SJSA1 (cell line): ENCODE measurements at regions not wholly inside any gene's neighbourhood (a gene's known extent, or its start where the extent isn't known, plus 50 kb on each side); places are given as distances from the start of the nearest gene placed in this dataset.

Source experiments
- DNase-seq, 2 experiments: peaks; one replicate each; pipeline ENCODE4 v3.0.0-alpha.2; 2015 to 2020; ENCODE audit warnings: low spot score in 2 of 2, low read depth in 1 of 2
- H3K27ac ChIP-seq: fragments of 250-450 bp; sonication (Bioruptor Pico); 2 replicates; pipeline ENCODE4 v1.5.1; 2020; ENCODE audit warnings: mild to moderate bottlenecking, moderate library complexity
- H3K27me3 ChIP-seq: fragments of 250-450 bp; sonication (Bioruptor Pico); replicated peaks from 2 replicates; pipeline ENCODE4 v1.5.1; 2020; ENCODE audit warnings: mild to moderate bottlenecking, moderate library complexity
- H3K36me3 ChIP-seq: fragments of 250-450 bp; sonication (Bioruptor Pico); 2 replicates; pipeline ENCODE4 v1.5.1; 2020; ENCODE audit warnings: mild to moderate bottlenecking
- H3K4me1 ChIP-seq: fragments of 250-450 bp; sonication (Bioruptor Pico); replicated peaks from 2 replicates; pipeline ENCODE4 v1.6.1; 2021; ENCODE audit warnings: mild to moderate bottlenecking
- H3K4me3 ChIP-seq: fragments of 250-450 bp; sonication (Bioruptor Pico); 2 replicates; pipeline ENCODE4 v1.5.1; 2020; ENCODE audit warnings: mild to moderate bottlenecking
- H3K9me3 ChIP-seq: fragments of 250-450 bp; sonication (Bioruptor Pico); replicated peaks from 2 replicates; pipeline ENCODE4 v1.5.1; 2020; ENCODE audit warnings: mild to moderate bottlenecking

DNA sequence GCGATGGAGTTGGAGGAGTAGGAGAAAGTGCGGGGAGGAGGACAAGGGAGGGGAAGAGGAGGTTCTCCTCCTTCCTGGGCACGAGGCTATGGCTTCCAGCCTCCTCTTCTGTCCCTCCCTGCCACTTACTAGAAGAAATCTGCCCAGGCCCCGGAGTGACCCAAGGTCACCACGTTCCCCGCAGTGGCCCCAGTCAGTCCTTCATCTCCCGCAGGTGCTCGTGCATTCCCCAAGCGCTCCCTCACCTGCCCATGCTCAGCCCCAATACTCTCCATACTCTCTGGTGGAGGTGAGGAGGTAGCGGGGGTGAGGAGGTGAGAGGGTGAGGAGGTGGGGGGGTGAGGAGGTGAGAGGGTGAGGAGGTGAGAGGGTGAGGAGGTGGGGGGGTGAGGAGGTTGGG lies 85.4 kb downstream of the CCDC185 start:
- Histone ChIP-seq H3K4me3 (no peak overlapping the region), H3K9me3 (no peaks in the 10 kb centered on the region), H3K36me3 (no peaks in the 10 kb centered on the region), H3K4me1 (no peaks in the 10 kb centered on the region), H3K27me3 (no peaks in the 10 kb centered on the region), H3K27ac (no peak overlapping the region)
- DNase-seq = no peak

DNA sequence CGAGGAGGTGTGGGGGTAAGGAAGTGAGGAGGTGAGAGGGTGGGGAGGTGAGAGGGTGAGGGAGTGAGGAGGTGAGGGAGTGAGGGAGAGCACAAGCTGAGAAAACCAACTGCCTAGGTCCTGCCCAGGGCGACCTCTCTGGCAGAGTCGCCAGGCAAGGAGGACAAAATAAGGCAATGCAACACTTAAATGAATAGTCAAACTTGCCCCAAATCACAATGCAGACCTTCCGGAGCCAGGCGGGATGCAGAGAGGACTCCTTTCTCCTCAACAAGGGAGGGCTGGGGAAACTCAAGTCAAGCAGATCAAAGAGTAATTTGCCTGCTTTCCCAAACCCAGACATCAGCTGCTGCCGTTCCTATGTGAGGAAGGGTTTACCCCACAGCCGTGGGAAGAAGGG lies 86.0 kb downstream of the CCDC185 start:
- H3K9me3 ChIP-seq = no peaks in the 10 kb centered on the region
- no peak overlapping the region for H3K4me3 ChIP-seq
- no peak for DNase-seq
- no peaks in the 10 kb centered on the region for H3K36me3 ChIP-seq
- H3K4me1 ChIP-seq = no peaks in the 10 kb centered on the region
- no peak overlapping the region for H3K27ac ChIP-seq
- no peaks in the 10 kb centered on the region for H3K27me3 ChIP-seq

DNA sequence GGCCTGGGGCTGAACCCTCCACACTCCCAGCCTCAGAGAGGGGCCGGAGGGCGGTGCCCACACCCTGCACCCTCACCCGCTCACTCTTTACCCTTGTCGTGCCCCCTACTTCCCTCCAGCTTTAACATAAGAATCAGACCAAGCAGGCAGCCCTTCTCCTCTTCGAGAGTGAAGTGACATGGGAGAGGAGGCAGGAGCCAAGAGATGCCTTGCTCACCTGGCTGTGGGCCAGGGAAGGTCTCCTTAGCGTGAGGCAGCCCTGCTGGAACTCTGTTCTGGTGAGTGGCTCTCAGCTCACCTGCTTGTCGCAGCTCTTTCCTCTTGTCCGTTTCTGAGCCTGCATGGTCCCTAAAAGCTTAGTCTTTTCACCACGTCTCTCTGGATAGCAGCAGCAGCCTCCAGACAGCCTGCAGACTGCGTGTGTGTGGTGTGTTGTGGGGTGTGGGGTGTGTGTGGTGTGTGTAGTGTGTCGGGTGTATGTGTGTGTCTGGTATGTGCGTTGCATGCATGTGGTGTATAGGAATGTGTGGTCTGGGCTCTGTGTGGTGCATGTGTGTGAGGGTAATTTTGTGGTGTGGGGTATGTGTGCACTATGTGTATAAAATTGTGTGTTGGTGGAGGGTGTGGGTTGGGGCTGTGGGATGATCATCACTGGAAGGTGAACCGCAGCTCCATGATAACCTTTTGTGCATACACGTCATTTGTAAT lies 86.7 kb downstream of the CCDC185 start:
- Histone ChIP-seq H3K27ac (no peak overlapping the region), H3K36me3 (no peaks in the 10 kb centered on the region), H3K4me3 (no peak overlapping the region), H3K27me3 (no peaks in the 10 kb centered on the region), H3K4me1 (no peaks in the 10 kb centered on the region), H3K9me3 (no peaks in the 10 kb centered on the region)
- DNase-seq = no peak

DNA sequence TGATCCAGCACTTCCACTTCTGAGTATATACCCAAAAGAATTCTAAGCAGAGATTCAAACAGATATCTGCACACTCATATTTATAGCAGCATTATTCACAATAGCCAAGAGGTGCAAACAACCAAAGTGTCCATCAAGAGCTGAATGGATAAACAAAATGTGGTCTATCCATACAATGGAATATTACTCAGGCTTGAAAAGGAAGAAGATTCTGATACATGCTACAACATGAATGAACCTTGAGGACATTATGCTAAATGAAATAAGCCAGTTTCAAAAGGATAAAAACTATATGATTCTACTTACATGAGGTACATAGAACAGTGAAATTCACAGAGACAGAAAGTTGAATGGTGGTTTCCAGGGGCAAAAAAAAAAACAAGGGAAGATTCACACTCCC lies 88.9 kb downstream of the CCDC185 start:
- Histone ChIP-seq H3K27me3 (no peaks in the 10 kb centered on the region), H3K9me3 (no peaks in the 10 kb centered on the region), H3K27ac (no peak overlapping the region), H3K36me3 (no peaks in the 10 kb centered on the region), H3K4me3 (no peak overlapping the region), H3K4me1 (peaks cover 7% of the 10 kb centered on the region)
- no peak for DNase-seq

DNA sequence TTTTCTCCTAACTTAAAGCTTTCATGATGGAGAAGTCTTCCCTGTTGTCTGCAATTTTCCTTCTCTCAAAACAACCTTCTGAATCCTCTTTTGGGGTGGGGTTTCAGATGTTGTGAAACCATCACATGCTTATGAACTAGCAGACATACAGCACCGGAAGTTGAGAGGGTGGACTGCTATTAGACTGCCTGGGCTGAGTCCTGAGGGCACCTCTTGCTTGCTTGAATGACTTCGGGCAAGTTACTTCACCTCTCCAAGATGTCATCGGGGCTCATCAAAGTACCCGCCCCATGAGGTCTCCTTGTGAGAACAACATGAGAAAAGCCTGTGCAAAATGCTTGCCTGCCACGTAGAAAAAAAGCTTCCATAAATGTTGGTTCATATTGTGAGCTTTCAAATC lies 89.6 kb downstream of the CCDC185 start:
- Histone ChIP-seq H3K4me3 (no peak overlapping the region), H3K9me3 (no peaks in the 10 kb centered on the region), H3K27ac (no peak overlapping the region), H3K4me1 (peaks cover 13% of the 10 kb centered on the region), H3K27me3 (no peaks in the 10 kb centered on the region), H3K36me3 (no peaks in the 10 kb centered on the region)
- no peak for DNase-seq

DNA sequence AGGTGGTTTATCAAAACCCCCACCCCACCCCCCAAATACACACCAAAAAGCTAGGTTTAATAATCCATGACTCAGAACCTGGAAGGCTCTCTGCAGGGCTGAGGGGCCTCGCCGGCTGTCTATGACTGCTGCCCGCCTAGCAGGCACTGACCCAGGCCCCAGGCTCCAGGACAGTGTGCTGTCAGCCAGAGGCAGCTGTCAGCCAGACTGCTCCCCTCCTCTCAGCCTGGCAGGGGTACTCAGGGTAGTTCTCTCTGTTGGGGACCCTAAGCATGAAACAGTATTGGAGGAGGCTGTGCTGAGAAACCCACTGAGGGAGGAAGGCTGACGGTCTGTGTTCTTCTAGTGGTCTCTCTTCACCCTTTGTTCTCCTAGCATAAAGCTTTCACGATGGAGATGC lies 90.3 kb downstream of the CCDC185 start:
- Histone ChIP-seq H3K36me3 (no peaks in the 10 kb centered on the region), H3K9me3 (no peaks in the 10 kb centered on the region), H3K27ac (no peak overlapping the region), H3K4me3 (no peak overlapping the region), H3K27me3 (no peaks in the 10 kb centered on the region), H3K4me1 (peaks cover 16% of the 10 kb centered on the region)
- no peak for DNase-seq

DNA sequence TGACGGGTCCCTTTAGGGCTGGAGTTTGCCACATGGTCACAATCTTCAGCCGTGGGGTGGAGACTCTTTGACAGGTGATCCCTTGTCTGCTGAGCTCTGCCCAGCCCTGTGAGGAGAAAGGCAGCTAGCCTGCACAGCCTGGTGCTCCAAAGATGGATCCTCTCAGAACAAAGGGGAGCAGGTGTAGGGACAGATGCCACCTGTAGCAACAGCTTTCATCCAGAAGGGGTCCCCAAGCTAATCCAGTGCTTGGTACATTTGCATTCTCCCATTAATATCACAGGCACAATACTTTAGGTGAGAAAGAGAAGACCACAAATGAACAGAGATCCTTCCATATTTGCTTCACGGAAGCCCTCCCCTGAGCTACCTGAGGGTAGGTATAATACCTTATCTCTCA lies 93.2 kb downstream of the CCDC185 start:
- Histone ChIP-seq H3K36me3 (no peaks in the 10 kb centered on the region), H3K4me3 (no peak overlapping the region), H3K27me3 (no peaks in the 10 kb centered on the region), H3K4me1 (peaks cover 16% of the 10 kb centered on the region), H3K9me3 (no peaks in the 10 kb centered on the region), H3K27ac (no peak overlapping the region)
- DNase-seq = no peak

DNA sequence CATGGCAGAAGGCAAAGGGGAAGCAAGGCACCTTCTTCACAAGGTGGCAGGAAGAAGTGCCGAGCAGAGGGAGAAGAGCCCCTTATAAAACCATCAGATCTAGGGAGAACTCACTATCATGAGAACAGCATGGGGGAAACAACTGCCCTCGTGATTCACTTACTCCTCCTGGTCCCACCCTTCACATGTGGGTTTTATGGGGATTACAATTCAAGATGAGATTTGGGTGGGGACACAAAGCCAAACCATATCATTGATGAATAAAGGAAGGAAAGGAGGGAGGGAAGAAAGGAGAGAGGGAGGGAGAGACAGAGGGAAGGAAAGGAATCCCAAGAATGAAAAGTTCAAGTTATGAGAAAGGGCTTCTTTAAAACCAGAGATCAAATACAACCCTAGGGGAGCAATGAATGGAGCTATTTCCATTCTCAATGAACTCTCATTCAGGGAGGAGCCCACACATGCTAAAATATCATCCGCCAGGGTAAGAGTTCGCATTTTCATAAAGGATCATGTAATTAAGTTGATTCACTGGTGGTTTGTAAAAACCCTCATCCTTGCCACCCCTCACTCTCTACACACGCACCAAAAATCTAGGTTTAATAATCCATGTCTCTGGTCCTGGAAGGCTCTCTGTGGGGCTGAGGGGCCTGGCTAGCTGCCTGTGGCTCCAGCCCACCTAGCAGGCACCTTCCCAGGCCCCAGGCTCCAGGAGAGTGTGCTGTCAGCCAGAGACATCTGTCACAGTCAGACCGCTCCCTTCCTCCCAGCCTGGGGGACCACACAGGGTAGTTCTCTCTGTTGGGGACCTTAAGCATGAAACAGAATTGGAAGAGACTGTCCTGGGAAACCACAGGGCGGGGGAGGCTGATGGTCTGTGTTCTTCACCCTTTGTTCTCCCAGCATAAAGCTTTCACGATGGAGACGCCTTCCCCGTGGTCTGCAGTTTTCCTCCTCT lies 94.0 kb downstream of the CCDC185 start:
- H3K4me3 ChIP-seq = no peak overlapping the region
- H3K27me3 ChIP-seq = no peaks in the 10 kb centered on the region
- H3K36me3 ChIP-seq = no peaks in the 10 kb centered on the region
- H3K9me3 ChIP-seq = no peaks in the 10 kb centered on the region
- peak; percentile 43 to 54 for DNase-seq
- H3K27ac ChIP-seq = no peak overlapping the region
- peaks cover 16% of the 10 kb centered on the region for H3K4me1 ChIP-seq

DNA sequence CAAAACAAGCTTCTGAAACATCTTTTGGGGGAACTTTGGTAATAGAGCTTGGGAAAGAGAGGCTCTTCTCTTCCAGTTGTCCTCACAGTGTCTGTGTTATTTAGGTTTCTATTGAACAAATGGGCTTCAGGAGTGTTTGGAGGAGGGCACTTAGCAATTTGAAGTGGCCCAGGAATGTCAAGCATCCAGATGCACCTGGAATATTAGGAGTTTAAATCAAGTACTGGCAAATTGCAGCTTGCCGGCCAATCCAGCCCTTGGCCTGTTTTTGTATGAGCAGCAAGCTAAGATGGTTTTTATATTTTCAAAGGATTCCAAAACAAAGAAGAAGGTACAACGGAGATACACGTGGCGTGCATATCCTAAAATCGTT lies 94.7 kb downstream of the CCDC185 start:
- Histone ChIP-seq H3K27ac (no peak overlapping the region), H3K36me3 (no peaks in the 10 kb centered on the region), H3K4me1 (peaks cover 16% of the 10 kb centered on the region), H3K4me3 (no peak overlapping the region), H3K27me3 (no peaks in the 10 kb centered on the region), H3K9me3 (no peaks in the 10 kb centered on the region)
- no peak for DNase-seq

DNA sequence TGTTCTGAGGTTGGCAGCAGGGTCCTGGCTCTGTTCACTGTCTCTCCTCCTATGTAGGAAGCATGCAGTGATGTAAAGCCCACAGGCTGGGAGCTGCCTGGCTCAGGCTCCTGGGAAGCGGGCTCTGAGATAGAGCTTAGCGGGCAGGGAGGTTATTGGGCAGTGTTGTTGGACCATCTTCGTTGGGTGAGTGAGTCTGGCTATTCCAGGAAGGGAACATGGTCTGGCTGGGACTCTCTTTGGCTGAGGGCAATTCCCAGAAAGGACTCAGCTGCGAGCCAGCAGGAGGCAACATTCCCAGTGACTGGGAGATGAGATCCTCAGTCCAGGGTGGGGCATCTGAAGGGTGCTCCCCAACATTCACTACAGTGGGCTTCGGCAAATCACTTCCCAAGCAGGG lies 96.2 kb downstream of the CCDC185 start:
- H3K4me3 ChIP-seq = no peak overlapping the region
- no peak for DNase-seq
- no peaks in the 10 kb centered on the region for H3K27me3 ChIP-seq
- H3K9me3 ChIP-seq = no peaks in the 10 kb centered on the region
- H3K36me3 ChIP-seq = no peaks in the 10 kb centered on the region
- peaks cover 16% of the 10 kb centered on the region for H3K4me1 ChIP-seq
- H3K27ac ChIP-seq = no peak overlapping the region

DNA sequence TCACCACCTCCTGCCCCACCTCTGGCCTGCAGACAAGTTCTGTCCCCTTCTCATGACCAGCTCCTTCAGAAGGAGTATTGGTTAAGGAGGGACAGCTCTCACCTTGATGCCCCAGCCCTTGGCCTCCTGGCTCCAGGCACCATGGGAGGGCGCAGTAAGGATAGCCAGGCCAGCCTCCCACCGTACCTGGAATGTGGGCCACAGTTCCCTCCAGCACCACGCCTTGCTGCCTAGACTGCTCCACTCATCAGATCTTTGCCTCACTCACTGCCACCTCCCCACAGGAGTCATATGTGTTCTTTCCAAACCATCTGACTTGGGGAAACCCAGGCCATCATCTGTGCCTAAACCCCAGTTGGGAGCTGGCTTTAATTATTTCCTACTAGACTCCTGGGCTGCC lies 97.0 kb downstream of the CCDC185 start:
- H3K9me3 ChIP-seq = no peaks in the 10 kb centered on the region
- peaks cover 16% of the 10 kb centered on the region for H3K4me1 ChIP-seq
- no peak for DNase-seq
- no peak overlapping the region for H3K4me3 ChIP-seq
- H3K36me3 ChIP-seq = no peaks in the 10 kb centered on the region
- H3K27me3 ChIP-seq = no peaks in the 10 kb centered on the region
- no peak overlapping the region for H3K27ac ChIP-seq
